PC-3 (cell line): ENCODE measurements at regions not wholly inside any gene's neighbourhood (a gene's known extent, or its start where the extent isn't known, plus 50 kb on each side); places are given as distances from the start of the nearest gene placed in this dataset.

Experiments
- CTCF ChIP-seq: fragments of 300-600 bp; sonication (generic); conservative IDR thresholded peaks from 2 replicates; pipeline ENCODE4 v1.5.1; 2017; ENCODE audit warnings: antibody characterized with exemption, low read depth, mild to moderate bottlenecking, low read length
- EZH2 ChIP-seq: fragments of 300-600 bp; sonication (generic); IDR thresholded peaks from one replicate; pipeline ENCODE4 v1.6.1; 2017; ENCODE audit warnings: antibody characterized with exemption, mild to moderate bottlenecking, low read length; ENCODE audit not compliant: unreplicated experiment

- TF ChIP-seq CTCF (no peak), EZH2 (no peak)
These were observed 123.2 kb downstream of the AQP9 start for GRCh38 chr15:58261368-58261767.
